ENCODE measurements at regions not wholly inside any gene's neighbourhood (a gene's known extent, or its start where the extent isn't known, plus 50 kb on each side); places are given as distances from the start of the nearest gene placed in this dataset.
"Not testable (repeated sequence)": the region's sequence is repeated elsewhere in the genome, so short reads cannot be mapped to it uniquely, and the experiment has no call there.

DNA sequence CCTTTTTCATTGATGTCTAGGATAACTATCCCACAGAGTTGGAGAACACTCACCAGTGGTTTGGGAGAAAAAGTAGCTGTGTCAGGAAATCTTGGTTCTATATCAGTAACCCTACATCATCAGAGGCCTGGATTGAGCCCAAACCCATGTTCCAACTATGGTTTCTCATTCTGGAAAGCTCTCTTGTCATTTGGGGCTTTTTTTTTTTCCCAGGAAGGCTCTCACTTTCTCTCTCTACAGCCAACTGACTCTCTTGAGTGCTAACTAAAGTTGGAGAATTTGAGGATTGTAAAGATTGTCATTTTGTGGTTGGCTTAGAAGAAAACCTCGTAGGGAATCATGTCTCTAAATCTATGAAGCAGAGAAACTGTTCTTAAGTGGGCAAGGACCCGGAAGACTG lies 228.2 kb upstream of the DIPK2B start:
- no peak overlapping the region for H3K4me3 ChIP-seq (ENCODE audit: low read depth, low read length)
- DNase-seq (ENCODE audit: low read depth), result peak; percentile 3
- TF ChIP-seq, protein P1, sequence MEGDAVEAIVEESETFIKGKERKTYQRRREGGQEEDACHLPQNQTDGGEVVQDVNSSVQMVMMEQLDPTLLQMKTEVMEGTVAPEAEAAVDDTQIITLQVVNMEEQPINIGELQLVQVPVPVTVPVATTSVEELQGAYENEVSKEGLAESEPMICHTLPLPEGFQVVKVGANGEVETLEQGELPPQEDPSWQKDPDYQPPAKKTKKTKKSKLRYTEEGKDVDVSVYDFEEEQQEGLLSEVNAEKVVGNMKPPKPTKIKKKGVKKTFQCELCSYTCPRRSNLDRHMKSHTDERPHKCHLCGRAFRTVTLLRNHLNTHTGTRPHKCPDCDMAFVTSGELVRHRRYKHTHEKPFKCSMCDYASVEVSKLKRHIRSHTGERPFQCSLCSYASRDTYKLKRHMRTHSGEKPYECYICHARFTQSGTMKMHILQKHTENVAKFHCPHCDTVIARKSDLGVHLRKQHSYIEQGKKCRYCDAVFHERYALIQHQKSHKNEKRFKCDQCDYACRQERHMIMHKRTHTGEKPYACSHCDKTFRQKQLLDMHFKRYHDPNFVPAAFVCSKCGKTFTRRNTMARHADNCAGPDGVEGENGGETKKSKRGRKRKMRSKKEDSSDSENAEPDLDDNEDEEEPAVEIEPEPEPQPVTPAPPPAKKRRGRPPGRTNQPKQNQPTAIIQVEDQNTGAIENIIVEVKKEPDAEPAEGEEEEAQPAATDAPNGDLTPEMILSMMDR (IDR thresholded peaks at IDR 0.05; ENCODE audit: insufficient read depth, low read depth, low read length), result no peak

DNA sequence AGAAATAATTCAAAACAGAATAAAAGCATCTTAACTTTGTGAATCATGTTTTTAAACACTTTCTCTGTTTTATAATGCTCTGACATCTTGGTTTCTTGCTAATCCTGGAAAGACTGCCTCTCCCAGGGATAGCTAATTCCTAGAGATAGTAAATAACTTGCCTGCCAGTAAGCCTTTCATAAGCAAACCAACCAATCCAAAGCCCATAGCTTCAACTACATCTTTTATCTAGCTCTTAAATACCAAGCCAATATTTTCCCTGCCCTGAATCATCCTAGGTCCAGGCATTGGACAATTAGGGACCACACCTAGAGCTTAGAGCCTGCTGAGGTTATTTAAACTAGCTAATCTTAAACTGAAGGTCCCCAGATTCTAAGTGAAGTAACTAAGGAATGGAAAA lies 223.7 kb upstream of the DIPK2B start:
- TF ChIP-seq, protein P1 (IDR thresholded peaks at IDR 0.05; ENCODE audit: insufficient read depth, low read depth, low read length), result no peak
- DNase-seq (ENCODE audit: low read depth), result peak; percentile 80
- no peak overlapping the region for H3K4me3 ChIP-seq (ENCODE audit: low read depth, low read length)

- no peak overlapping the region for H3K4me3 ChIP-seq (ENCODE audit: low read depth, low read length)
- peak; percentile 54 for DNase-seq (ENCODE audit: low read depth)
- TF ChIP-seq, protein P1 (IDR thresholded peaks at IDR 0.05; ENCODE audit: insufficient read depth, low read depth, low read length), result no peak
Measured at GRCh38 chrX:45422216-45422925, 221.7 kb upstream of the DIPK2B start.

GRCh38 chrX:45421806-45422205 lies 221.1 kb upstream of the DIPK2B start:
- DNase-seq (ENCODE audit: low read depth), result no peak
- H3K4me3 ChIP-seq (ENCODE audit: low read depth, low read length), result no peak overlapping the region
- TF ChIP-seq, protein P1 (IDR thresholded peaks at IDR 0.05; ENCODE audit: insufficient read depth, low read depth, low read length), result no peak

GRCh38 chrX:45404206-45404605 lies 203.5 kb upstream of the DIPK2B start:
- no peak for DNase-seq (ENCODE audit: low read depth)
- TF ChIP-seq, protein P1 (IDR thresholded peaks at IDR 0.05; ENCODE audit: insufficient read depth, low read depth, low read length), result no peak
- H3K4me3 ChIP-seq (ENCODE audit: low read depth, low read length), result no peak overlapping the region

GRCh38 chrX:45401923-45402322 lies 201.2 kb upstream of the DIPK2B start:
- DNase-seq (ENCODE audit: low read depth), result no peak
- TF ChIP-seq, protein P1 (IDR thresholded peaks at IDR 0.05; ENCODE audit: insufficient read depth, low read depth, low read length), result no peak
- no peak overlapping the region for H3K4me3 ChIP-seq (ENCODE audit: low read depth, low read length)

GRCh38 chrX:45400951-45401725 lies 200.5 kb upstream of the DIPK2B start:
- H3K4me3 ChIP-seq (ENCODE audit: low read depth, low read length); DNase-seq (ENCODE audit: low read depth): not testable (repeated sequence)
